HG03378 (cell line): ENCODE measurements at regions not wholly inside any gene's neighbourhood (a gene's known extent, or its start where the extent isn't known, plus 50 kb on each side); places are given as distances from the start of the nearest gene placed in this dataset.
A peak's percentile ranks its signal among the peaks of the same experiment; 100 is the strongest.
"Not testable (repeated sequence)": the region's sequence is repeated elsewhere in the genome, so short reads cannot be mapped to it uniquely, and the experiment has no call there.

ENCODE experiments used
- ATAC-seq: cut with Tn5 transposase; IDR thresholded peaks from one replicate; pipeline ENCODE4 v1.9.1; 2021; ENCODE audit warnings: mild to moderate bottlenecking, moderate library complexity; ENCODE audit not compliant: unreplicated experiment

- ATAC-seq: no peak
Observed at GRCh38 chr3:107942951-107943749, 147.7 kb downstream of the CD47 start.

DNA sequence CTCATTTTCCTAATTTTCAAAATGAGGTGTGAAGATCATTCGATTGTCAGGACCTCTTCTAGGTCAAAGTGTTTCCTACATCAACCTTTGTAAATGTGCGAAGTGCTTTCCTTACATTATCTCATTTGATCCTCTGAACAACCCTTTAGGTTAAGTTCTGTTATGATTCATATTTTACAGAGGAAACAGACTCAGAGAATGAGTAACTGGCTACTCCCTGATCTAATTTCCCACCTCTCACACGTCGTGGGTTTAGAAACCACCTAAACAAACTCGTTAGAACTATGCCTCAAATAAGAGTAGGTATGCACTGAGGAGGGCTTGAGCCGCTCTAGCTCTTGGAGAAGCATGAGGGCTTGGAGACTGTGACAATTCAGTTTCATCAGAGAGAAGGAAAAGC lies 148.6 kb downstream of the CD47 start:
- peak; percentile 58 for ATAC-seq

DNA sequence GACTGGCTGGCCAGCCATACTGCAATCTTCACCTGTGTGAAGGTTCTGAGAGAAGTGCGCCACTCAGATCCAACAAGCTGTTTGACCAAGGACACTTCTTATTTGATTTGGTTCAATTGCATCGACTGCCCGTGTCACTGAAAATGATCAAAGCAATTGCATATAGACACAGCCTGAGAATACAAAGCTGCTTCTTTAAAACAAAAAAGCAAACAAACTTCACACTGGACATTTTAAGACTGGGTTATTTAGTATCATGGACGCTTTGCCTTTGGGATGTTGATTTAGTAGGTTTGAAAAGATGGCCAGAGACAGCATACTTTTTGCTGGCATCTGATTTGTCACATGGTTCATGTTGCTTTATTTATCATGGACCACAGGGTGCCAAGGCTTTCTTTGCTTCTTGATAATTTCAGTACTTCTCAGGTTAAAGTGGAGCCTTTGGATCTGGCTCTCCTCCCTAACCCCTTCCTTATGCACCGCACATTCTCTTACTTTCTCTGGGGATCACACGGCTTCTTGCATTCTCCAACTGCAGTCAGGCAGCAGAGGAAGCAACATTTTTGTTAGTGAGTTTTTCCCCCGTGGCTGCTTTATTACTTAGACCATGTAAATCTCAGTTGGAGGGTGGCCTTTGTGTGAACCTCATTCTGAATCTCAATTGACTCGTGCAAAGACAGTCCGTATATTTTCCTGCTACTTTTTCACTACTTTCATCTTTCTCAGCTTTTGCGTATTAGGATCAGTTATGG lies 151.0 kb downstream of the CD47 start:
- ATAC-seq: no peak

GRCh38 chr3:107938143-107938542 lies 152.7 kb downstream of the CD47 start:
- no peak for ATAC-seq

- ATAC-seq: no peak
Observed at GRCh38 chr3:107934808-107935207, 156.0 kb downstream of the CD47 start.

DNA sequence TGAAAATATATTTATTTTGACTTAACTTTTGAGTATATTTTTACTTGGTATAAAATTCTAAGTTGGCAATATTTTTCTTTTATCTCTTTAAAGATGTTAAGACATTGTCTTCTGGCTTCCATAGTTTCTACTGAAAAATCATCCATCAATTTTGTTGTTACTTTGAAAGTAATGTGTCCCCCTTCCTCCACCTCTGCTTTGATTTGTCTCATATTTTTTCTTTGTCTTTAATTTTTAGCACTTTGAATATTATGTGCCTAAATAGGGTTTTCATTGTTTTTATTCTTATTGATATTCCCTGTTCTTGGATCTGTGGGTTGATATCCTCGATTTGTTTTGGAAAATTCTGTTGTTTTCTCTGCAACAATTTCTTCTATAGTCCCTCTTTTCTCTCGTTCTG lies 157.4 kb downstream of the CD47 start:
- no peak for ATAC-seq

DNA sequence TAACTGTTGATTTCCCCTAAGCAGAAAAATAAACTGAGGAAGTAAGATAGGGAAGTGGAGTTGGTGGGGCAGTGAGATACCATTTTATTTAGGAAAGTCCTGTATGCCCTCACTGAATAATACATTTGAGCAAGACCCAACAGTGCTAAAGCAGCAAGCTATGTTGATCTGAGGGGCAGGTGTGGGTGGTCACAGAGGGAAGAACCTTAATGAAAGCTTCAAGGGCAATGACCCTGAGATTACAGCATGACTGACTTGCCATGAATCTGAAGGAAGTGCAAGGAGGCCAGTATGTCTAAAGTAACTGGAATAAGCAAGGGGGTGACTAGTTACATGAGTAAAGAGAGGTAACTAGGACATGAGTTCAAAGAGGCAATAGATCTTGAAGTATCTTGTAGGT lies 159.5 kb downstream of the CD47 start:
- no peak for ATAC-seq

- no peak for ATAC-seq
Observed at GRCh38 chr3:107929088-107929487, 161.7 kb downstream of the CD47 start.

DNA sequence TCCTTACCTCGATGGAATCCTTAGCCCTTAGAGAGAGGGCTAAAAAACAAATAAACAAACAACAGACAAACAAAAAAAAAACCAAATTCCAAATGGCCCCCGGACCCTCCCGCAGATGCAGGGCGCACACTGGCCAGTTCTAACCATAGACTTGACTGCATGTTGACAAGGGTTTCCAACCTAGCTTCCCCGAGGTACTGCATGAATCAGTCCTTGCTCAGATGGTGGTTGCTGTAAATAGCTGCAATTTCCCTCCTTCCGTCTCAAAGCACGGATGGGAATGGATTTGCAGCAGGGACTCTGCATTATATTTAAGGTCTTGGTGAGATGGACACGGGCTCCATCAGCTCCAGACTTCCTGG lies 162.8 kb downstream of the CD47 start:
- peak; percentile 11 for ATAC-seq

DNA sequence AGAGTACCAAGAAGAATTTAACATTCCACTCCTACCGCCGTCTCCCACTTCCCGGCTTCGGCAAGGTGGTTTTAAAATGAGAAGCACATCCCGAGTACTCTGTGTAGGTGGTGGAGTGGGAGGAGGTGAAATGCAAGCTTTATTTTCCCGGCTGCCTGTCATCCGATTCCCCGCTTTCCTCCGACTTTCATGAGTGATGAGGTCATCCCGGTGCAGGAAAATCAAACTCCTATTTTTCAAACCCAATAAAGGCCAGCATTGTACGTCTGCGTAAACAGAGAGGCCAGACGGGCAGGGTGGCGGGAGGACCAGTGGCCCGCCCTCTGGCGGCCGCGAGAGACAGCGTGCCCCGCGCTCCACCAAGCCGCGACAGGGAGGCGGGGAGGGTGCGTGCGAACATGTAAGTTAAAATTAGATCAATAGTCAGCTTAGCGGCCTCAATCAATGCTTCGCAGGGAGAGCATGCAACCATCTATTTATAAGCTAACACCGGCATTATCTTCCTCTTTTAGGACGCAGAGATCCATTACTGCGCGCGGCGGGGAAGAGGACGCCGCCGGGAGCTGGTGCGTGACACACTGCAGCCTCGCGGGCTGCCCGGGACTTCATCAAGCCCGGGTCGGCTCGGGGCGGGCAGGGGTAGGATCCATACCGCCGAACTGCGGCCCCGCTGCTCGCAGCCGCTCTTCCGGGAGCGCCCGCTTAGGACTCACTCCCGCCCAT lies 163.3 kb downstream of the CD47 start:
- ATAC-seq: peak; percentile 84

- ATAC-seq: no peak
Observed at GRCh38 chr3:107925851-107926250, 165.0 kb downstream of the CD47 start.

GRCh38 chr3:107921038-107921437 lies 169.8 kb downstream of the CD47 start:
- no peak for ATAC-seq

GRCh38 chr3:107920538-107920937 lies 170.3 kb downstream of the CD47 start:
- no peak for ATAC-seq

DNA sequence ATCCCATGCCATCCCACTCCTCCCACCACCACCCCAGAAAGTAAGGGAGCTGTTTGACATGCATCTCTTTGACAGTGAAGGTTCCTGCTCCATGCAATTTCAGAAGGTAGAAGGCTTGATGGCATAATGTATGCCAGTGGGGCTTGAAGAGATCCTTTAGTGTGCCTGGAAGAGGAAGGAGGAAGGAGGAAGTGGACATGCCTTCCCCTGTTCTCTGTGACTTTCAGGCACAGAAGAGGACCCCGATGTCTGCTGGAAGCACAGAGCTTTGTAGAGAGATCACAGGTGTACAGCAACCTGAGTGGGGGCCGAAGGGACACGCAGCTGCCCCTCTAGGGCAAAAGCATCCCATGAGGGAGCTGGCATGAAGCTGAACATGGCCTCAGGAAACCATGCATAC lies 171.6 kb downstream of the CD47 start:
- no peak for ATAC-seq

DNA sequence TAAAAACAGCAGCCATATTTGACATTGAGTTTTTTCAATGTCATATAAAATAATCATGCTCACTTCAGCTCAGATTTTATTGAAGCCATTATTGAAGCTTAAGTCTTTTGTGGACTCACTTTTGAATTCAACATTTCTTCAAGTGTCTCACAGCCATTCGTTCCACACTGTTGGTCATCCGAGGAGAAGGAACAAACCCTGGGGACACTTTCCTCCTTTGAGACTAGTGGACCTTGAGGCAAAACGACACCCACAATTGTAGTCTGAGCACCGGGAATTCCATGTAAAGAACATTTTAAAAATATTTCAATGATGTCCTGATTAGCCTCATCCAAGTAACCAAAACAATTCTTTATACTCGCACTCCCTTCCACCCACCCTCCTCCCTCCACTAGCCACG lies 174.7 kb downstream of the CD47 start:
- ATAC-seq: no peak

- ATAC-seq: no peak
Observed at GRCh38 chr3:107915706-107916105, 175.1 kb downstream of the CD47 start.

GRCh38 chr3:107913701-107914100 lies 177.1 kb downstream of the CD47 start:
- ATAC-seq: no peak

DNA sequence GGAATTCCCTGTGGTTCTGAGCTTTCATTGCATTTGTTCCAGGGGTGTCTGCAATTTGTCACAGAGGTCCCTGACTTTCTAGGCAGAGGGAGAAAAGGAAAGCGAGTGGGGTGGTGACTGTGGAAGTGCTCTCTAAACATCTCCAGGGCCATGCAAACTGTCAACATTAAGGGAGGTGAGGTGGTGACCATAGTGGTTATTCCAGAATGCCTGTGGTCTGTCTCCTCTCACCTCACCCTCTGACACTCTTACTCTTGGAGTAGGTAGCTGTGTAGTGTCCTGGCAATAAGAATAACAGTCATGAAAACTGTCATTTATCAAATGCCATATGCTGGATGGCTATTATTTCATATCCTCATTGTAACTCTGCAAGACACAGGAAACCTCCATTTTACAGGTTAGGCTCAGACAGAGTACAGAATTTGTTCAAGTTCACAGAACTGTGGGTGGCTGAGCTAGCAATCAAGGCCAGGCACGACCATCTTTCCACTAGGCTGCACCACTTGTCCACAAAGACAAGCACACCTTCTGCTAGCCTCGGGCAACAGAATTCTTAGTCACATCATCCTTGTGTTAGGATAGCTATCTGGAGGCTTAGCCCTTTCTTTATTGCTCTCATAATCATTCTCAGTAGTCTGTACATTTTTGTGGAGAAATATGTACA lies 179.4 kb downstream of the CD47 start:
- no peak for ATAC-seq

- ATAC-seq: peak; percentile 96
Observed at GRCh38 chr3:107910713-107911259, 180.0 kb downstream of the CD47 start.

GRCh38 chr3:107909583-107909982 lies 181.2 kb downstream of the CD47 start:
- ATAC-seq: not testable (repeated sequence)

GRCh38 chr3:107907996-107908395 lies 182.8 kb downstream of the CD47 start:
- no peak for ATAC-seq
